VCaP (cell line): ENCODE measurements at regions not wholly inside any gene's neighbourhood (a gene's known extent, or its start where the extent isn't known, plus 50 kb on each side); places are given as distances from the start of the nearest gene placed in this dataset.

Experiments
- H3K27ac ChIP-seq: fragments of 450-650 bp; 2 replicates; pipeline ENCODE4 v1.5.1; 2017
- CTCF ChIP-seq: fragments of 450-650 bp; conservative IDR thresholded peaks from 2 replicates; pipeline ENCODE4 v1.5.1; 2017; ENCODE audit warnings: mild to moderate bottlenecking, moderate library complexity

- no peak for TF ChIP-seq CTCF
- no peak overlapping the region for H3K27ac ChIP-seq
Observed at GRCh38 chr1:195150768-195151167, 1457.5 kb downstream of the KCNT2 start.

GRCh38 chr1:195141294-195141693 lies 1466.9 kb downstream of the KCNT2 start:
- H3K27ac ChIP-seq: no peak overlapping the region
- TF ChIP-seq CTCF: no peak

DNA sequence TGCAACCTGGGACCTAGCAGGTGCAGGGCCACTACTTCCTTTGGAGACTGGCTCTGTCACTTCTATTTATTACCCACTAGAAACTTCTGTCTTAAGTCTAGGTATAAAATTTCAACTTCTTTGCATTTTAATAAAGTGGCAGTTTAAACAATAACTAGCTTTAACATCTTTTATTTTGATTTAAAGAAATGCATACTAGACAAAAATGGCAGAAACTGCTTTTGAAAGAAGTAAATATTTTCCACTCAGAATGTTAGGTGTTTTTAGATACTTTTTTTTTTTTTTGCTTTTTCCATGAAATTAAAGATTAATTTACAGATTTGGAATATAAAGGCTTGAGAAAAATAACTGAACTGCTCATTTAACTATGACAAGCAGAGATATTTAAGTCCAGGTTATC lies 1477.6 kb downstream of the KCNT2 start:
- no peak for TF ChIP-seq CTCF

DNA sequence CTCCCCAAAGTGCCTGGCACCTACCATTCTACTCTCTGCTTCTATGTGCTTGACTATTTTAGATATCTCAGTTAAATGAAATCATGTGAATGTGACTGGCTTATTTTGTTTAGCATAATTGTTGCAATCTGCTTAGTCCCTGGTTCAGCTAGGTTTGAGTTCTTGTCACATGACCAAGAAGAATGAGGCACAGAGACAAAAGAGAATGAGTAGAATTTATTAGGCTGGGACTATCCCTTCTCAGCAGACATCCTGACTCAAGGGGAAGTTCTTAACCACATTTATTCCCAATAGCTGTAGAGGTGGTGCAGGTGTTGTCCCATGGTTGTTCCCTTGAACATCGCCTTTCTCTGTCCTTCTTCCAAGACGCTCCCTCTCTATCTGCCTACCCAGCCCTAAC lies 1485.7 kb downstream of the KCNT2 start:
- H3K27ac ChIP-seq: no peak overlapping the region
- no peak for TF ChIP-seq CTCF

More for the DNA sequence above, 1477.6 kb downstream of the KCNT2 start:
- no peak overlapping the region for H3K27ac ChIP-seq

DNA sequence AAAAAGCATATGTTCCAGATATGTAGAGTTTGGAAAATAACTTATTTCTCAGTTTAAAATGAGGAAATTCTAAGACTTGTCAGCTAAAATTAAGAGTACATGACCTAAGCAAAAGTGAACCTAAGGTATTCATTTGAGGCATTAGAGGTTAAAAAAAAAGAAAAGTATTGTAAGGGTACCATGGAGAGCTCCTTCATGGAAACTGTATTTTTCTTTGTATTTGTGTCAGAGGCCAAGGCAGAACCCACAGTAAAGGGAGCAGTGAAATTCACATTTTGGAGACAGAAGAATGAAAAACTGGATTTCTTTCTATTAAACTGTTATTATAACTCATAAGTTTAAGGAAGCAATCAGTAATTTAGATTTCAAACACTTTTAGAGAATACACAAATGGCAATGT lies 1494.8 kb downstream of the KCNT2 start:
- TF ChIP-seq CTCF: no peak
- H3K27ac ChIP-seq: no peak overlapping the region

DNA sequence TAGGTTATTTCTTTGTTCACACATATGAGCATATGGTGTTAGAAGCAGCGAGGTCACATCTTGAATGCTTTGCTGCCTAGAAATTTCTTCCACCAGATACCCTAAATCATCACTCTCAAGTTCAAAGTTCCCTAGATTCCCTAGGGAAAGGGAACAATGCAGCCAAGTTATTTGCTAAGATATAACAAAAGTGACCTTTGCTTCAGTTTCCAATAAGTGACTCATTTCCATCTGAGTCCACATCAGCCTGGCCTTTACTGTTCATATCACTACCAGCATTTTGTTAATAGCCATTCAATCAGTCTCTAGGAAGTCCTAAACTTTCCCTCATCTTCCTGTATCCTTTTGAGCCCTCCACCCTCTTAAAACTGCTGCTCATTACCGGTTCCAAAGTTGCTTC lies 1502.5 kb downstream of the KCNT2 start:
- H3K27ac ChIP-seq: no peak overlapping the region

DNA sequence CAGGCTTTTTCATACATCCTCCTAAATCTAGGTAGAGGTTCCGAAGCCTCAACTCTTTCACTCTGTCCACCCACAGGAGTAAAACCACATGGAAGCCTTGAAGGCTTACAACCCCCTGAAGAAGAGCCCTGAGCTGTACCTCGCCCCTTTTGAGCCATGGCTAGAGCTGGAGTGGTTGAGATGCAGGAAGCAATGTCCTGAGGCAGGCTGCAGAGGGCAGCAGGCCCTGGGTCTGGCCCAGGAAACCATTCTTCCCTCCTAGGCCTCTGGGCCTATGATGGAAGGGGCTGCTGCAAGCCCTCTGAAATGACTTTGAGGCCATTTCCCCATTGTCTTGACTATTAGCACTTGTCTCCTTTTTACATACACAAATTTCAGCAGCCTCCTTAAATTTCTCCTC lies 1503.0 kb downstream of the KCNT2 start:
- no peak for TF ChIP-seq CTCF
- no peak overlapping the region for H3K27ac ChIP-seq

More for the DNA sequence above, 1502.5 kb downstream of the KCNT2 start:
- TF ChIP-seq CTCF: no peak

DNA sequence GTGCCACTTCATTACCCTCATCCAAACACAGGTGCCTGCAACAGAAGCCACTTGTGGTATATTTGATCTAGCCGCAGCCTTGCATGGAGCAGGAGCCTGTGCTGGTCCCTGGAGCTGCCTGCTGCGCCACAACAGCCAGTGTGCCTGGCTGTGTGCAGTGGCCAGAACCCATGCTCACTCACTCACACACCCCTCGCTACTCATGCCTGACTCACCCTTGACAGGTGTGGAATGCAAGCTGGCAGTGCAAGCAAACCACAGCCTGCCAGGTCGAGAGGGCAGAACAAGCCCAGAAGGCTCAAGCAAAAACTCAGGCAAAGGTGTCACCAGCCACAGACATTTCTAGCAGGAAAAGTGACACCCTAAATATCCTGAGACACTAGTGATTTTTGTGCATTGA lies 1510.9 kb downstream of the KCNT2 start:
- H3K27ac ChIP-seq: no peak overlapping the region
- TF ChIP-seq CTCF: no peak
